Nephron progenitor cell (in vitro differentiated cells): ENCODE measurements at regions not wholly inside any gene's neighbourhood (a gene's known extent, or its start where the extent isn't known, plus 50 kb on each side); places are given as distances from the start of the nearest gene placed in this dataset.

ENCODE experiments used
- DNase-seq: peaks from one replicate; pipeline ENCODE4 v3.0.0; 2021
- H3K27ac Mint-ChIP-seq: 2 replicates; pipeline ENCODE4 v1.8.0; 2021; ENCODE audit warnings: mild to moderate bottlenecking, moderate library complexity, mixed read lengths
- H3K27me3 Mint-ChIP-seq: 2 replicates; pipeline ENCODE4 v1.8.0; 2021; ENCODE audit warnings: mild to moderate bottlenecking, low read depth, mixed read lengths; ENCODE audit not compliant: poor library complexity
- H3K36me3 Mint-ChIP-seq: 2 replicates; pipeline ENCODE4 v1.8.0; 2021; ENCODE audit warnings: low read depth, mixed read lengths
- H3K4me1 Mint-ChIP-seq: 2 replicates; pipeline ENCODE4 v1.8.0; 2021; ENCODE audit warnings: mixed read lengths
- H3K4me3 Mint-ChIP-seq: 2 replicates; pipeline ENCODE4 v1.8.0; 2021; ENCODE audit warnings: mild to moderate bottlenecking, moderate library complexity, mixed read lengths
- H3K9me3 Mint-ChIP-seq: 2 replicates; pipeline ENCODE4 v1.8.0; 2021; ENCODE audit warnings: mild to moderate bottlenecking, moderate library complexity, mixed read lengths
- CTCF ChIP-seq: fragments of 200-600 bp; sonication (generic); IDR thresholded peaks from 2 replicates; pipeline ENCODE4 v1.5.0; 2021; ENCODE audit warnings: antibody characterized with exemption

GRCh38 chr1:79982211-79982610 is 975.7 kb upstream of the ADGRL4 start:
- Mint-ChIP-seq H3K36me3 (no peaks in the 10 kb centered on the region), H3K4me1 (no peaks in the 10 kb centered on the region), H3K27ac (no peak overlapping the region), H3K27me3 (no peaks in the 10 kb centered on the region), H3K4me3 (no peak overlapping the region), H3K9me3 (no peaks in the 10 kb centered on the region)
- no peak for DNase-seq
- TF ChIP-seq CTCF, result no peak

GRCh38 chr1:79981481-79981880 is 975.0 kb upstream of the ADGRL4 start:
- H3K27me3 Mint-ChIP-seq, result no peaks in the 10 kb centered on the region
- H3K9me3 Mint-ChIP-seq, result no peaks in the 10 kb centered on the region
- no peak for TF ChIP-seq CTCF
- no peaks in the 10 kb centered on the region for H3K36me3 Mint-ChIP-seq
- no peak overlapping the region for H3K27ac Mint-ChIP-seq
- no peak for DNase-seq
- H3K4me3 Mint-ChIP-seq, result no peak overlapping the region
- H3K4me1 Mint-ChIP-seq, result no peaks in the 10 kb centered on the region

- Mint-ChIP-seq H3K27me3 (no peaks in the 10 kb centered on the region), H3K9me3 (no peaks in the 10 kb centered on the region), H3K4me3 (no peak overlapping the region), H3K36me3 (no peaks in the 10 kb centered on the region), H3K4me1 (no peaks in the 10 kb centered on the region), H3K27ac (no peak overlapping the region)
- no peak for DNase-seq
- no peak for TF ChIP-seq CTCF
Measured at GRCh38 chr1:79979346-79979745, 972.8 kb upstream of the ADGRL4 start.

GRCh38 chr1:79976287-79976686 is 969.8 kb upstream of the ADGRL4 start:
- no peaks in the 10 kb centered on the region for H3K9me3 Mint-ChIP-seq
- no peak for TF ChIP-seq CTCF
- H3K27ac Mint-ChIP-seq, result no peak overlapping the region
- no peak overlapping the region for H3K4me3 Mint-ChIP-seq
- H3K36me3 Mint-ChIP-seq, result no peaks in the 10 kb centered on the region
- no peak for DNase-seq
- H3K4me1 Mint-ChIP-seq, result no peaks in the 10 kb centered on the region
- H3K27me3 Mint-ChIP-seq, result no peaks in the 10 kb centered on the region

GRCh38 chr1:79974659-79975058 is 968.1 kb upstream of the ADGRL4 start:
- no peak for TF ChIP-seq CTCF
- Mint-ChIP-seq H3K27ac (no peak overlapping the region), H3K9me3 (no peaks in the 10 kb centered on the region), H3K27me3 (no peaks in the 10 kb centered on the region), H3K4me1 (no peaks in the 10 kb centered on the region), H3K4me3 (no peak overlapping the region), H3K36me3 (no peaks in the 10 kb centered on the region)
- no peak for DNase-seq

- no peak overlapping the region for H3K27ac Mint-ChIP-seq
- H3K4me3 Mint-ChIP-seq, result no peak overlapping the region
- no peak for DNase-seq
- no peaks in the 10 kb centered on the region for H3K36me3 Mint-ChIP-seq
- H3K27me3 Mint-ChIP-seq, result peaks cover 3% of the 10 kb centered on the region
- H3K4me1 Mint-ChIP-seq, result no peaks in the 10 kb centered on the region
- no peak for TF ChIP-seq CTCF
- peaks cover 11% of the 10 kb centered on the region for H3K9me3 Mint-ChIP-seq
Measured at GRCh38 chr1:79969886-79970285, 963.4 kb upstream of the ADGRL4 start.
